ENCODE measurements at regions not wholly inside any gene's neighbourhood (a gene's known extent, or its start where the extent isn't known, plus 50 kb on each side); places are given as distances from the start of the nearest gene placed in this dataset.
"Not testable (repeated sequence)": the region's sequence is repeated elsewhere in the genome, so short reads cannot be mapped to it uniquely, and the experiment has no call there.

DNA sequence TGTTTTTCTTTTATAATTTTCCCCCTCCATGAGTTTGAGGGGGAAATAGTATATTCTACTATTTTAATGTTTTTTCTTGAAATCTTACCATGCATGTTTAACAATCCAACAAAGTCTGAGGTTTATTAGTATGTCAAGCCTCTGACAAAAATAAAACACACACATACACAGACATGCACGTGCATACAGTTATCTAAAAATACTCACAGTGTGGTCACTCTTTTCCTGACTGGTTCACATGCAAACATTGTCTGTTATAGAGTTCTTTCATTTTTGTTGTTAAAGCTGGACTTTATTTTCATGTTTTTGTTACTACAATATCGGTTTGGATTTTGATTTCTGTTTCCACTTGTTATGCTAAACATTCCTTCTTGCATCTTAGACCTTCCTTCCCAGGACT is 236.6 kb downstream of the MFSD1 start:
- Mint-ChIP-seq H3K27me3 (no peaks in the 10 kb centered on the region), H3K4me3 (no peak overlapping the region), H3K36me3 (no peaks in the 10 kb centered on the region), H3K9me3 (peaks cover 11% of the 10 kb centered on the region), H3K4me1 (ENCODE audit: low read depth in 2 of 2) (no peaks in the 10 kb centered on the region), H3K27ac (no peak overlapping the region)
- ATAC-seq (no peak), DNase-seq (ENCODE audit: low spot score) (no peak)

DNA sequence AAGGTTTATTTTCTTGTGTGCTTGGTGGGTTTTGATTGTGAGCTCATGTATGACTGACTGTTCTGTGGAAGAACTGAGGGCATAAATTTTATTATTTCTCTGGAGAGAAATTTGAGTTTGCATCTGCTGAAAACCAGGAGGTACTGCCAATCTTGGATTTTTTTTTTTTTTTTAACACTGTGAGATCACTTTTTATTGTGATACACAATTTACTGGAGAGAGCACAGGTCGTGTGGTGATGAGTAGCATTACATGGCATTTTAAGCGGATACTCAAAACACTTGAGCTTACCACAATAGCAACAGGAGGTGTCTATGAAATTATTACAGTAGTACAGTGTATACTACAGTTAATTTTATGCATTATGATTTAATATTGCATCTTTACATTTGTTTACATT is 237.4 kb downstream of the MFSD1 start:
- Mint-ChIP-seq H3K9me3 (peaks cover 8% of the 10 kb centered on the region), H3K4me1 (ENCODE audit: low read depth in 2 of 2) (no peaks in the 10 kb centered on the region), H3K27me3 (no peaks in the 10 kb centered on the region), H3K36me3 (no peaks in the 10 kb centered on the region), H3K27ac (no peak overlapping the region), H3K4me3 (no peak overlapping the region)
- no peak for DNase-seq (ENCODE audit: low spot score)
- ATAC-seq: no peak

DNA sequence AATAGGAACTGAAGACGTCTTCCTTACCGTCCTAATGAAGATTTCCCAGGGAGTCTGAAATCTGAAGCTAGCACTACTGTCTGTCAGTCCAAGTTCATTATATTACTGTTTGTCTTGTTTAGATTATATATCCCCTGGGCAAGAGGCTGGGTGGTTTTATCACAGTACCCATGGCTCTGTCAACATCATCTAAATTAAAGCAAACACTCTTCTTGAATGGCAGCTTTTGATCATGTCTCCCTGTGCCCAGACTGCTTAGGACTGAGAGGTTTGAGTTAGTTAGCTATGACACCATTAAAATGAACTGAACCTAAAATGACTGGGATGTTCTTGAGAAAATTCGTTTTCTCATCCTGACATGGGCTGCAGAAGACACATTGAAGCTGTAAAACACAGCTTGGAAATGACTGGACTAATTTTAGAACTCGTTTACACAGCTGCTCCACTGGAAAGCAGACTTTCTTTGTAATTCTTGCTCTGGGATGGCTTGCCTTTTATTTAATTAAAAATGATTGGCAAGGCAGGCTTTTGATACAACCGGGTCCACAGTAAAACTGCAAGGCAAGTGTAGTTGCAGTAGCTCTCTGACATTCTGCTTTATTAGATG is 243.5 kb downstream of the MFSD1 start:
- Mint-ChIP-seq H3K4me1 (ENCODE audit: low read depth in 2 of 2) (no peaks in the 10 kb centered on the region), H3K27me3 (no peaks in the 10 kb centered on the region), H3K27ac (no peak overlapping the region), H3K9me3 (peaks cover 3% of the 10 kb centered on the region), H3K36me3 (no peaks in the 10 kb centered on the region), H3K4me3 (no peak overlapping the region)
- DNase-seq (ENCODE audit: low spot score) (no peak), ATAC-seq (no peak)

DNA sequence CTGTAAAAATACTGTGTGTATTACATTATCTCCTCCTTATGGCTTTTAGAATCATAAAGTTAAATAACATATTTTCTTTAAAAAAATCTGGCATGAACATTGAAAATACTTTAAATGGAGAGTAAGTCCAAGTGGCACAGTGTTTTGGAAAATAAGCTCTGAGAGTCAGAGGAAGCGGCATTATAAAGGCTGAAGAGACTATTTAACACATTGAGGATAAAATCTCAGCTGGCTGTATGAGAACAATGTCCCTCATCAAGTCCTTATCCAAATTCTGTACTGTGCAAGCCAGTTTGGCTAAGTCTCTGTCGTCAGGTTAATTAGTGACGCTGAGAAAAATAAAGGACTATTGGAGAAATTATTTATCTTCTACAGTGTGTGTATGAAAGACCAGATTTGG is 245.5 kb downstream of the MFSD1 start:
- no peak overlapping the region for H3K27ac Mint-ChIP-seq
- DNase-seq (ENCODE audit: low spot score) (no peak), ATAC-seq (no peak)
- no peaks in the 10 kb centered on the region for H3K4me1 Mint-ChIP-seq (ENCODE audit: low read depth in 2 of 2)
- H3K9me3 Mint-ChIP-seq: peaks cover 9% of the 10 kb centered on the region
- H3K36me3 Mint-ChIP-seq: no peaks in the 10 kb centered on the region
- no peak overlapping the region for H3K4me3 Mint-ChIP-seq
- no peaks in the 10 kb centered on the region for H3K27me3 Mint-ChIP-seq

DNA sequence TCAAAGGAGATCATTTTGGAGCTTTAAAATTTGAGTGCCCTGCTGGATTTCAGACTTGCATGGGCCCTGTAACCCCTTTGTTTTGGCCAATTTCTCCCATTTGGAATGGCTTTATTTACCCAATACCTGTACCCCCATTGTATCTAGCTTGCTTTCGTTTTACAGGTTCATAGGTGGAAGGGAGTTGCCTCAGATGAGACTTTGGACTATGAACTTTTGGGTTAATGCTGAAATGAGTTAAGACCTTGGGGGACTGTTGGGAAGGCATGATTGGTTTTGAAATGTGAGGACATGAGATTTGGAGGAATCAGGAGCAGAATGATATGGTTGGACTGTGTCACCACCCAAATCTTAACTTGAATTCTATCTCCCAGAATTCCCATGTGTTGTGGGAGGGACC is 250.6 kb downstream of the MFSD1 start:
- not testable (repeated sequence) for H3K4me1 Mint-ChIP-seq (ENCODE audit: low read depth in 2 of 2); H3K27me3 Mint-ChIP-seq; H3K36me3 Mint-ChIP-seq; H3K27ac Mint-ChIP-seq; H3K4me3 Mint-ChIP-seq; DNase-seq (ENCODE audit: low spot score); ATAC-seq
- H3K9me3 Mint-ChIP-seq: peaks cover 13% of the 10 kb centered on the region

DNA sequence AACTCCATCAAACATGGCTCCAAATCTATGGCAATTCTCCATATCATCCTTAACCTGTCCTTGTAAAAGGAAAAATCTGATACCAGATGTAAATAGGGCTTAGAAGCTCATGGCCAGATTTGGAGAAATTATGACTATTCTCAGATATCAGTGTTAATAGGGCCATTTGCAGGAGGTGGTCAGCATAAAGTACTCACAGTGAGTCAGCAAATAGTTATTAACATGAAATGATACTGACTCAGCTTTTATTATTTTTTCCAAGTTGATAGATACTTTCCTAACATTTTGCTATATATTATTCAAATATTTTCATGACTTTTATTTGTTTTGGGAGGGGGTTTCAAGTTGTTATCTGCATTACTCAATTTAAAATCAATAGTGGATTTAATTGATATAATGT is 255.8 kb downstream of the MFSD1 start:
- no peak overlapping the region for H3K4me3 Mint-ChIP-seq
- no peak overlapping the region for H3K27ac Mint-ChIP-seq
- H3K36me3 Mint-ChIP-seq: no peaks in the 10 kb centered on the region
- DNase-seq (ENCODE audit: low spot score) (no peak), ATAC-seq (no peak)
- peaks cover 8% of the 10 kb centered on the region for H3K9me3 Mint-ChIP-seq
- no peaks in the 10 kb centered on the region for H3K27me3 Mint-ChIP-seq
- no peaks in the 10 kb centered on the region for H3K4me1 Mint-ChIP-seq (ENCODE audit: low read depth in 2 of 2)

DNA sequence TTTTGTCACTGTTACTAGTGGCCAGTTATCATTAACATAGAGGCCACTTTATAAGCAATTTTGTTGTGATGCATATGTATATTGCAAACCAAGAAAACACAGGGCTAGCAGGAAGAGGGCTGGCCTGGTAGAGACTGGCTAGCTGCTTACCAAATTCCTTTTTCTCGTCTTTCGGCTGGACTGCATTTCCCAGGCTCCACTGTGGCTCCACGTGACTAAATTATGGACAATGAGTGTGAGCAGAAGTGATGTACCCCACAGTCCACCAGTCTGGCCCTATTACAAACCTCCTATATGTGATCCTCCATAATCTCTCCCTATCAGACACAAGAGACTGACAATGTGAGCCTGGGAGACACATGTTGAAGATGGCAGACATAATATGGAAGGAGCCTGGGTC is 257.0 kb downstream of the MFSD1 start:
- no peak for DNase-seq (ENCODE audit: low spot score)
- ATAC-seq: no peak

DNA sequence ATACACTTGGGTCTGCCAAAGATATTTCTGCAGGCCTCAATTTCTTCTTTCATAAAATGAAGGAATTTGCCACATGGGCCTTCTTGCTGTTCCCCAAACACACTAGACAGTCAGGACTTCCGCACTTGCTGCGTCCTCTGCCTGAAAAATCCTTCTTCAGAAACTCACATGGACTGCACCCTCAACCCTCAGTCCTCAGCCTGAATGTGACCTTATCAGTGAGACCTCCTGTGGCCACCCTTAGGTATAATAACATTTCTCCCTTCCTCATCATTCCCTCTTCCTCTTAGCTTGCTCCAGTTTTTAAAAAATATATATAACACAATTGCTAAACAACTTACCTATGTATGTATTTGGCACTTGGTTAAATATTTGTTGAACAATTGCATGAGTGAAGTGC is 257.5 kb downstream of the MFSD1 start:
- no peaks in the 10 kb centered on the region for H3K4me1 Mint-ChIP-seq (ENCODE audit: low read depth in 2 of 2)

More for the DNA sequence above, 257.0 kb downstream of the MFSD1 start:
- H3K27ac Mint-ChIP-seq: no peak overlapping the region
- H3K9me3 Mint-ChIP-seq: peaks cover 8% of the 10 kb centered on the region
- H3K4me3 Mint-ChIP-seq: no peak overlapping the region
- H3K4me1 Mint-ChIP-seq (ENCODE audit: low read depth in 2 of 2): no peaks in the 10 kb centered on the region
- no peaks in the 10 kb centered on the region for H3K36me3 Mint-ChIP-seq
- no peaks in the 10 kb centered on the region for H3K27me3 Mint-ChIP-seq

DNA sequence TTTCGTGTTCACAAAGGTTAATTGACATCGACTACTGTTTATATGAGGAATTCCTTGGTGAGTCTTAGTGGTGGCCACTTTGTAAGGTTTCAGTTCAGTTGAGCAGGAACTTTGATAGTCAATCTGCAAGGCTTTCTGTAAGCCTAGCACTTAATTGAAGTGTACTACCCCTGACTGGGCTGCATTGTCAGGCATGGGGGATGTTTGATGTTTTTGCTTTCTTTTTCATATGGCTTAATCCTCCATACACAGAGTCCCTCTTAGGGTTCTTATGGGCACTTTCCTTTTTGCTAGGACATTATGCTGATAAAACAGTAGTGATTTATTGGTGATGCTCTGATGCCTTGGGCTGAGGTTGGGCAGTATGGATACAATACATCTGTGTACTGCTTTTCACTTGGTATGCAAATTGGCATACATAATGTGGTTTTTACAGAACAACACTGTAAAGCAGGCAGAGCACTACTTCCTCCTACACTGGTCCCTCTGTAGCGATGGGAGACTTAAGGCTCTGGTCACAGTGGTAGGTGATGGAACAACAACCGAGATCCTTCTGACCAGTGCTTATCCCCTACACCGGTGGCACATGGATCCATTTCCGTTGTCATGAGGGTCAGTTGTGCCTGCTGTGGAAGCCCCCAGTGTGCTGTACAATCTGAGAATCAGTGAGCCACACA is 261.0 kb downstream of the MFSD1 start:
- DNase-seq (ENCODE audit: low spot score) (no peak), ATAC-seq (no peak)
- Mint-ChIP-seq H3K9me3 (peaks cover 8% of the 10 kb centered on the region), H3K4me1 (ENCODE audit: low read depth in 2 of 2) (no peaks in the 10 kb centered on the region), H3K27me3 (no peaks in the 10 kb centered on the region), H3K4me3 (no peak overlapping the region), H3K36me3 (no peaks in the 10 kb centered on the region), H3K27ac (no peak overlapping the region)

More for the DNA sequence above, 257.5 kb downstream of the MFSD1 start:
- H3K4me3 Mint-ChIP-seq: no peak overlapping the region
- H3K36me3 Mint-ChIP-seq: no peaks in the 10 kb centered on the region
- H3K9me3 Mint-ChIP-seq: peaks cover 8% of the 10 kb centered on the region
- no peak for ATAC-seq
- no peak for DNase-seq (ENCODE audit: low spot score)
- H3K27ac Mint-ChIP-seq: no peak overlapping the region
- no peaks in the 10 kb centered on the region for H3K27me3 Mint-ChIP-seq

DNA sequence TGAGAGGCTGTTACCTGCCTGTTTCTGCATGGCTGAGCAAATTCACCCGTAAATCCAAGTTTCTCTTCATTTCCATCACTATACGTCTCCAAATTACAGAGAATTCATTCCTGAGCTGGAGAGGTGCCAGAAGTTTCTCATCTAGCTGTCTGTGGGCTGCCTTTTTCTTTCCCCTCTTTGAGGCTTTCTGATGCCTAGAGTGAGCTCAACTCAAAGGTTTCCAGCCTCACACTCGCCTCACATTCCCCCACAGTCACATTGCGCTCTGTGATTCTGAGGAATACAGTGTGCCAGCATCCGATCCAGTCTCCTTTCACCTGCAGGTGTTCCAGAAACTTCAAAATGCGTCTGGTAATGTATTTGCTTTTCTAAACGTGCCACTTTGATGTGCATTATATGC is 267.2 kb downstream of the MFSD1 start, which contains the start of gene IQCJ:
Gene IQCJ (plus strand): TSS at position 229 of the 400 bp plus-strand sequence.
- DNase-seq (ENCODE audit: low spot score) (no peak), ATAC-seq (no peak)
- Mint-ChIP-seq H3K4me1 (ENCODE audit: low read depth in 2 of 2) (no peaks in the 10 kb centered on the region), H3K27ac (no peak within 1 kb of the TSS), H3K27me3 (no peaks in the 10 kb centered on the region), H3K36me3 (no peaks in the 10 kb centered on the region), H3K9me3 (peaks cover 11% of the 10 kb centered on the region), H3K4me3 (no peak within 1 kb of the TSS)

DNA sequence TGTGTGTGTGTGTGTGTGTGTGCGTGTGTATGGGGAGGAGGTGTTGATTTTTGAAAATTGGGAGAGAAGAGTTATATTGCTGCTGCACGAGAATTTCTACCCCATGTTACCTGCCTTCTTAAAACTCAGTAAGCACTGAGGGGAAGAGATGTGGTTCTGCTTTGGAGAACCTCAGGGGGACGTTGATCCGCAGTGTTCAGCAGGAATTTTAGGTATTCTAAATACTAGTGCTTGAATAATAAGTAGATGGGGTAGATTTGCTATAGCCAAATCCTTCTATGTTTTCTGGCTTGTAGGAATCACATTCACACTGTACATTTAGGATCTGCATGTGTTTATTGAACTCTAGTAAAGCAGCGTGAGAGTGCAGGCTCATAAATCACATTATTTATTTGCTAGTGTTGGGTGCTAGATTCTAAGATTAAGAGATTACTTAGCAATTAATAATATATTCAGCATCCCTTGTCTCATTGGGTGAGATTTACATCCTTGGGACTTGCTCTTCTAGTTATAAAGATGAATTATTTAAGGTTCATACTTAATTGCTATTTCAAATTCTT is 268.1 kb downstream of the MFSD1 start:
- H3K4me1 Mint-ChIP-seq (ENCODE audit: low read depth in 2 of 2): no peaks in the 10 kb centered on the region
- H3K27ac Mint-ChIP-seq: no peak overlapping the region
- H3K4me3 Mint-ChIP-seq: no peak overlapping the region

DNA sequence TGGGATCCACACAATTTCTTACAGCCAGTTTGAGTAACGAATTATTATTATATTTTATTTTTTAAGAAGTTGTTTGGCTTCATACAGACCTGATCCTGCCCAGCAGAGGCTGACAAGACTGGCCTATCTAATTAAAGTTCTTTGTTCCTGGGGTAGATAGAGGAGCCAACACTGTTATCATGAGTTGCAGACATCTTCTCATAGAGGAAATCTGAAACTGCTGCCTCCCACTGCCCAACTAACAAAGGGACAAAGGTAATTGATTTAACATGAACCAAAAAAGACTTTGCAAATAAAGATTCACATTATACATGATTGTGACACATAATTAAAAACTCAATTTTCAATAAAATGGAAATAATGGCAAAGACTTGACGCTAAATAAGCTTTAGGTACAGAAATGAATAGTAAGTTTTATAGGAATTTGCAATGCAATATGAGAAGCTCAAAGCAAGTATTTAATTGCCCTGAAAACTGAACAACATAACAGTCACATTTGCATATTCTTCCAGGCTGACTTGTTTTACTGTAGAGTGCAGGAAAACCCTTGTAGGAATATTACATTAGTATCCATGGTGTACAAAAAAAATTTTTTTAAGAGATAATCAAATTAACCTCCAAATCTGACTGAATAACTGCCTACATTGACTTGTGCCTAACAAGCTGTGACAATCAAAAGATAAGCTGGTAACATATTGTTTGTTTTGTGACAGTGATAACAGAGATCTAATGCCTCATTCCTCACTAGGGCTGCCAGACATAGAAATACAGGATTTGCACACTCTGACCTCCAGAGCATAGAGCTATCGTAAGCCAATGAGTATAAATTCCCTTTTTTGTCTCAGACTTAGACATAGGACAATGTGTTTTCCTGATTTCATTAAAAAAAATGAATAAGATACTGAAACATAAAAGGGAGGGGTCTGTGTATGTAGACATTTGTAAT is 273.2 kb downstream of the MFSD1 start:
- ATAC-seq (no peak), DNase-seq (ENCODE audit: low spot score) (no peak)
- H3K4me3 Mint-ChIP-seq: no peak overlapping the region
- H3K4me1 Mint-ChIP-seq (ENCODE audit: low read depth in 2 of 2): no peaks in the 10 kb centered on the region
- H3K9me3 Mint-ChIP-seq: peaks cover 4% of the 10 kb centered on the region
- H3K27me3 Mint-ChIP-seq: no peaks in the 10 kb centered on the region
- no peaks in the 10 kb centered on the region for H3K36me3 Mint-ChIP-seq
- no peak overlapping the region for H3K27ac Mint-ChIP-seq

More for the DNA sequence above, 268.1 kb downstream of the MFSD1 start:
- Mint-ChIP-seq H3K36me3 (no peaks in the 10 kb centered on the region), H3K27me3 (no peaks in the 10 kb centered on the region), H3K9me3 (peaks cover 11% of the 10 kb centered on the region)
- DNase-seq (ENCODE audit: low spot score) (no peak), ATAC-seq (no peak)

DNA sequence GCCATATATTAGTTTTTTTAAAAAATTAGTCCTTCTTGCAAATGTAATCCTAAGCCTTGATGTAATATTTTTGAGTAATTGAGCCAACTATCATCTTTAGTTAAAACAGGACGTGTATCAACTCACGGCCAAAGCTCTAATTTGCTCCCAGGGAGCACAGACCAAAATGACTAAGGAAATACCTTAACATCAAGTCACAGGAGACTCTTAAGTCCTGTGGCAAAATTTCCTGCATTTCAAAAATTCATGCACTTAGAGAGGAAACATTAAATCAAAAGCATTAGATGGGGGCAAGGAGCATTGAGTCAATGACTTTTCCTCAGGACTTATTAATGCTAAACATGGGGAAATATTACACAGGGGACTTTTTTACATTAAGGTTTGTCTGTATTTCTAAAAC is 276.0 kb downstream of the MFSD1 start:
- Mint-ChIP-seq H3K4me1 (ENCODE audit: low read depth in 2 of 2) (no peaks in the 10 kb centered on the region), H3K36me3 (no peaks in the 10 kb centered on the region), H3K4me3 (no peak overlapping the region), H3K27me3 (no peaks in the 10 kb centered on the region), H3K27ac (no peak overlapping the region), H3K9me3 (peaks cover 10% of the 10 kb centered on the region)
- ATAC-seq: no peak
- no peak for DNase-seq (ENCODE audit: low spot score)

DNA sequence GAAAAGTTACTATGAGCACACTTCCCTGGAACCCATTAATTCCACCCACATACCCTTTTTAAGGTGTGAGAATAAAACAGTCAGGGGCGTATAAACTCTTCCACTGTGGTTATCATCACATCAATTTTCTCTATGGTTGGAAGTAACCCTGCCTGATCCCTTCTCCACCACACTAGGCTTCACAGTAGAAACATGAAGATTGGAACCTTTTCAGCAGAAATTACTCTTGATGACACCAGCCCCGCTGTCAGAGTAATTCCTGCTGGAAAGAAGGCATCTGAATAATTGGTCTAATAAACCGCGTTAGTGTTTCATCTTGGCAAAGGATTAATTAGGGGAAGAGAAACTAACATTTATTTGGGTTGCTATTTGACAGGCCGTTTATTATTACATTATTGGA is 278.4 kb downstream of the MFSD1 start:
- H3K27me3 Mint-ChIP-seq: no peaks in the 10 kb centered on the region
- no peak overlapping the region for H3K27ac Mint-ChIP-seq
- no peak overlapping the region for H3K4me3 Mint-ChIP-seq
- H3K4me1 Mint-ChIP-seq (ENCODE audit: low read depth in 2 of 2): no peaks in the 10 kb centered on the region
- no peaks in the 10 kb centered on the region for H3K36me3 Mint-ChIP-seq
- peaks cover 6% of the 10 kb centered on the region for H3K9me3 Mint-ChIP-seq
- DNase-seq (ENCODE audit: low spot score) (no peak), ATAC-seq (no peak)
